Nucleus accumbens (tissue), 56 donors: ENCODE measurements at regions not wholly inside any gene's neighbourhood (a gene's known extent, or its start where the extent isn't known, plus 50 kb on each side); places are given as distances from the start of the nearest gene placed in this dataset.

Source experiments
- DNase-seq, 56 donors: peaks; one replicate each; lab custom pipeline; 2025; lab: John Stamatoyannopoulos, UW

- no peak for DNase-seq
Observed at GRCh38 chr2:164044622-164045021, 308.8 kb upstream of the FIGN start.

GRCh38 chr2:164039270-164039669, 303.5 kb upstream of the FIGN start:
- DNase-seq, result no peak

GRCh38 chr2:164032995-164033394, 297.2 kb upstream of the FIGN start:
- no peak for DNase-seq

GRCh38 chr2:164030623-164031022, 294.8 kb upstream of the FIGN start:
- no peak for DNase-seq

- DNase-seq, result no peak
Observed at GRCh38 chr2:164028814-164029534, 293.2 kb upstream of the FIGN start.

GRCh38 chr2:164024396-164024795, 288.6 kb upstream of the FIGN start:
- no peak for DNase-seq

GRCh38 chr2:164023896-164024295, 288.1 kb upstream of the FIGN start:
- DNase-seq, result peak in 2 of 56 donors; percentile 6 to 14

- no peak for DNase-seq
Observed at GRCh38 chr2:164015328-164016123, 279.7 kb upstream of the FIGN start.

- DNase-seq, result no peak
Observed at GRCh38 chr2:164014791-164015190, 279.0 kb upstream of the FIGN start.

GRCh38 chr2:164014068-164014731, 278.4 kb upstream of the FIGN start:
- peak in 46 of 56 donors; percentile 5 to 82 (median 53) for DNase-seq

- no peak for DNase-seq
Observed at GRCh38 chr2:164012581-164012980, 276.8 kb upstream of the FIGN start.

- DNase-seq, result peak in 6 of 56 donors; percentile 1 to 21 (median 10)
Observed at GRCh38 chr2:164009756-164010337, 274.0 kb upstream of the FIGN start.

GRCh38 chr2:164008752-164009151, 272.9 kb upstream of the FIGN start:
- no peak for DNase-seq

- DNase-seq, result no peak
Observed at GRCh38 chr2:164006704-164007103, 270.9 kb upstream of the FIGN start.

- no peak for DNase-seq
Observed at GRCh38 chr2:164000176-164000575, 264.4 kb upstream of the FIGN start.

GRCh38 chr2:163997466-163997865, 261.7 kb upstream of the FIGN start:
- DNase-seq, result no peak

GRCh38 chr2:163990541-163990940, 254.7 kb upstream of the FIGN start:
- DNase-seq, result no peak

GRCh38 chr2:163990101-163990500, 254.3 kb upstream of the FIGN start:
- no peak for DNase-seq

GRCh38 chr2:163987175-163987940, 251.6 kb upstream of the FIGN start:
- DNase-seq, result no peak

- no peak for DNase-seq
Observed at GRCh38 chr2:163984986-163985385, 249.2 kb upstream of the FIGN start.
